Calu3 (cell line): ENCODE measurements at regions not wholly inside any gene's neighbourhood (a gene's known extent, or its start where the extent isn't known, plus 50 kb on each side); places are given as distances from the start of the nearest gene placed in this dataset.

Source experiments
- BruUV-seq: library from RNA; stranded (reverse); fragments of 400-500 nt; replicated peaks from 2 replicates; lab custom pipeline; 2021; lab: Mats Ljungman, UMichigan
- CTCF ChIA-PET: fragments of 300-600 bp; sonication (Branson Sonifier 250); formaldehyde crosslinking; loops from one replicate; lab custom pipeline; 2022; ENCODE audit warnings: antibody characterized with exemption; lab: Charles Lee
- DNase-seq: peaks from one replicate; pipeline ENCODE4 v3.0.0; 2022
- H3K27ac Mint-ChIP-seq: one replicate; pipeline ENCODE4 v1.8.0; 2022; ENCODE audit warnings: mixed read lengths; ENCODE audit not compliant: unreplicated experiment
- H3K27me3 Mint-ChIP-seq: one replicate; pipeline ENCODE4 v1.8.0; 2022; ENCODE audit warnings: mixed read lengths; ENCODE audit not compliant: unreplicated experiment
- H3K36me3 Mint-ChIP-seq: one replicate; pipeline ENCODE4 v1.8.0; 2022; ENCODE audit warnings: mild to moderate bottlenecking, moderate library complexity, mixed read lengths; ENCODE audit not compliant: insufficient read depth, unreplicated experiment
- H3K4me1 Mint-ChIP-seq: one replicate; pipeline ENCODE4 v1.8.0; 2022; ENCODE audit warnings: mild to moderate bottlenecking, low read depth, mixed read lengths; ENCODE audit not compliant: unreplicated experiment
- H3K4me3 Mint-ChIP-seq: one replicate; pipeline ENCODE4 v1.8.0; 2022; ENCODE audit warnings: mild to moderate bottlenecking, low read depth, moderate library complexity, mixed read lengths; ENCODE audit not compliant: unreplicated experiment
- H3K9me3 Mint-ChIP-seq: one replicate; pipeline ENCODE4 v1.8.0; 2022; ENCODE audit warnings: low read depth, mixed read lengths; ENCODE audit not compliant: unreplicated experiment
- CTCF ChIP-seq: fragments of 200-600 bp; IDR thresholded peaks from one replicate; pipeline ENCODE4 v1.8.0; 2022; ENCODE audit warnings: antibody characterized with exemption; ENCODE audit not compliant: unreplicated experiment
- intact Hi-C: fragments of 100-400 bp; cut with micrococcal nuclease; formaldehyde crosslinking; loops from one replicate; pipeline ENCODE4 v1.10.0; 2022; ENCODE audit not compliant: unreplicated experiment

- intact Hi-C loops: no loop called here
- no peak for TF ChIP-seq CTCF
- Mint-ChIP-seq H3K27me3 (no peaks in the 10 kb centered on the region), H3K4me1 (no peaks in the 10 kb centered on the region), H3K4me3 (no peak overlapping the region), H3K9me3 (no peaks in the 10 kb centered on the region), H3K36me3 (no peaks in the 10 kb centered on the region), H3K27ac (no peak overlapping the region)
- no TSS peak for BruUV-seq
- no peak for DNase-seq
- CTCF ChIA-PET: no interaction called here
Observed at GRCh38 chr20:12256806-12257205, 339.1 kb downstream of the BTBD3 start.

GRCh38 chr20:12262747-12263146 lies 345.1 kb downstream of the BTBD3 start:
- Mint-ChIP-seq H3K27me3 (no peaks in the 10 kb centered on the region), H3K4me1 (peaks cover 9% of the 10 kb centered on the region), H3K36me3 (no peaks in the 10 kb centered on the region), H3K4me3 (no peak overlapping the region), H3K9me3 (no peaks in the 10 kb centered on the region), H3K27ac (no peak overlapping the region)
- intact Hi-C loops: no loop called here
- no peak for DNase-seq
- CTCF ChIA-PET: interaction anchor here (0.7 kb wide), 1 partner anchor 347 kb away, joined by 4 read pairs; no protein-coding TSS in a partner anchor
- no peak for TF ChIP-seq CTCF
- no TSS peak for BruUV-seq

- no peak for TF ChIP-seq CTCF
- Mint-ChIP-seq H3K36me3 (no peaks in the 10 kb centered on the region), H3K4me3 (no peak overlapping the region), H3K27me3 (no peaks in the 10 kb centered on the region), H3K9me3 (no peaks in the 10 kb centered on the region), H3K27ac (no peak overlapping the region), H3K4me1 (peaks cover 9% of the 10 kb centered on the region)
- CTCF ChIA-PET: no interaction called here
- DNase-seq: no peak
- intact Hi-C loops: no loop called here
- BruUV-seq: no TSS peak
Observed at GRCh38 chr20:12264711-12265110, 347.0 kb downstream of the BTBD3 start.

GRCh38 chr20:12265662-12266061 lies 348.0 kb downstream of the BTBD3 start:
- H3K27me3 Mint-ChIP-seq: no peaks in the 10 kb centered on the region
- no peaks in the 10 kb centered on the region for H3K9me3 Mint-ChIP-seq
- intact Hi-C loops: no loop called here
- no TSS peak for BruUV-seq
- no peak overlapping the region for H3K27ac Mint-ChIP-seq
- CTCF ChIA-PET: no interaction called here
- DNase-seq: no peak
- H3K4me1 Mint-ChIP-seq: peaks cover 9% of the 10 kb centered on the region
- no peak overlapping the region for H3K4me3 Mint-ChIP-seq
- no peaks in the 10 kb centered on the region for H3K36me3 Mint-ChIP-seq
- TF ChIP-seq CTCF: no peak
